ENCODE measurements at regions not wholly inside any gene's neighbourhood (a gene's known extent, or its start where the extent isn't known, plus 50 kb on each side); places are given as distances from the start of the nearest gene placed in this dataset.
A peak's percentile ranks its signal among the peaks of the same experiment; 100 is the strongest.

GRCh38 chr20:46811224-46812084, 83.2 kb upstream of the EYA2 start:
- DNase-seq, result no peak

GRCh38 chr20:46814366-46815232, 80.0 kb upstream of the EYA2 start:
- DNase-seq, result peak; percentile 20

GRCh38 chr20:46816097-46816496, 78.5 kb upstream of the EYA2 start:
- DNase-seq, result no peak

- no peak for DNase-seq
Observed at GRCh38 chr20:46816886-46817638, 77.6 kb upstream of the EYA2 start.

GRCh38 chr20:46820682-46821081, 74.0 kb upstream of the EYA2 start:
- DNase-seq, result no peak

GRCh38 chr20:46823271-46823751, 71.3 kb upstream of the EYA2 start:
- no peak for DNase-seq

- no peak for DNase-seq
Observed at GRCh38 chr20:46823753-46824152, 70.9 kb upstream of the EYA2 start.

GRCh38 chr20:46826343-46826984, 68.2 kb upstream of the EYA2 start:
- no peak for DNase-seq

GRCh38 chr20:46827718-46828458, 66.8 kb upstream of the EYA2 start:
- no peak for DNase-seq

GRCh38 chr20:46828471-46828870, 66.2 kb upstream of the EYA2 start:
- no peak for DNase-seq

GRCh38 chr20:46830886-46831632, 63.6 kb upstream of the EYA2 start:
- DNase-seq, result no peak

- DNase-seq, result no peak
Observed at GRCh38 chr20:46831633-46832011, 63.0 kb upstream of the EYA2 start.

- DNase-seq, result no peak
Observed at GRCh38 chr20:46832555-46832954, 62.1 kb upstream of the EYA2 start.

GRCh38 chr20:46833360-46833759, 61.3 kb upstream of the EYA2 start:
- no peak for DNase-seq

- DNase-seq, result no peak
Observed at GRCh38 chr20:46835418-46835817, 59.2 kb upstream of the EYA2 start.

GRCh38 chr20:46837083-46837482, 57.6 kb upstream of the EYA2 start:
- no peak for DNase-seq

- no peak for DNase-seq
Observed at GRCh38 chr20:46838011-46838410, 56.6 kb upstream of the EYA2 start.

- DNase-seq, result no peak
Observed at GRCh38 chr20:46840054-46840729, 54.5 kb upstream of the EYA2 start.
